ENCODE measurements at regions not wholly inside any gene's neighbourhood (a gene's known extent, or its start where the extent isn't known, plus 50 kb on each side); places are given as distances from the start of the nearest gene placed in this dataset.

DNA sequence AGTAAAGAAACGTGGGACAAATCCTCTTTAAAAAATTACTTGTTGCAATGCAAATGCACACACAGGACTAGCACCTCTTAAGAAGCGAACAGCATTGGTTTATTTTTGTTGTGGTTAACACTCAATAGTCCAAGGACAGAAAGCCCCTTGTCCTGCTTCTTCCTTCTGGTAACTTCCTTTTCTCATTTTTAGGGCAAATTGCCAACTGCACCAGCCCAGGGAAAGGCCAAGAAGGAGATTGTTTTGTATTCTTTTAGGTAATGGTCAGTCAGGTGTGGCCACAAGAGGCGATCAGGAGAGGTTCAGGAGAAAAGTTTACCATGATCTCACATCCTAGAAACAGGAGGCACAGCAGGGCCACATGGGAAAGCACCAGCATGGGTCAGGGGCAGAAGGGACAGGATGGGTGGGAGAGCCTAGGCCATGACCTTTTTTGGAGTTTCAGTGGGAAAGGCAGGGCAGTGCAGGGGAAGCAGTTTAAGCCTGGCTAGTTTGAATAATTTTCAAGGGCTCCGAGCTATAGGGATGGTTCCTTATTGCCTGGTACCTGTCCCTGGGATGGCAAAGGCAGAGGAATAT lies 73.0 kb downstream of the CHRNA1 start:
- DNase-seq (ENCODE audit: low read depth in 1 of 2, low spot score in 1 of 2): no peak

DNA sequence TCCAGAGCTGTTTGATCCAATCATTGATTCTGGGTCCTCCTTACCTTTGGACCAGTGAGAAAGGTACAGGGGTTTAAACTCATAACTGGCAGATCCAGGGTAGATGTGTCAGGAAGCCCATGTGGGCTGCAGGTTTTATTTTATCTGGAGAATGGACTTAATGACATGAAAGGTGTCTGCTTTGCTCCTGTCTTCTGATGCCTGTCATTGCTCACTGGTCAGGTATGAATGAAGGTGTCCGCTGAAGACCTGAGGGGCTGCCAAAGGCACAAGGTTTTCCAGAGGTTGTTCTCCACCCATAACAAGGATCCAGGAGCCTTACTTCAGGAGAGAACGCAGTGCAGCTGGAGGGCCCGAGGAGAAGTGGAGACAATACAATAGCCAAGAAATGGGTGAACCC lies 74.2 kb downstream of the CHRNA1 start:
- no peak overlapping the region for H3K27ac ChIP-seq

More for the DNA sequence above, 73.0 kb downstream of the CHRNA1 start:
- no peak overlapping the region for H3K27ac ChIP-seq
- TF ChIP-seq CTCF (IDR thresholded peaks at IDR 0.05; ENCODE audit: low read depth, low read length): no peak
- H3K9me3 ChIP-seq (ENCODE audit: low read depth): no peaks in the 10 kb centered on the region
- no peak overlapping the region for H3K4me3 ChIP-seq
- no peaks in the 10 kb centered on the region for H3K27me3 ChIP-seq
- no peaks in the 10 kb centered on the region for H3K4me1 ChIP-seq (ENCODE audit: low read depth)
- H3K36me3 ChIP-seq: no peaks in the 10 kb centered on the region

DNA sequence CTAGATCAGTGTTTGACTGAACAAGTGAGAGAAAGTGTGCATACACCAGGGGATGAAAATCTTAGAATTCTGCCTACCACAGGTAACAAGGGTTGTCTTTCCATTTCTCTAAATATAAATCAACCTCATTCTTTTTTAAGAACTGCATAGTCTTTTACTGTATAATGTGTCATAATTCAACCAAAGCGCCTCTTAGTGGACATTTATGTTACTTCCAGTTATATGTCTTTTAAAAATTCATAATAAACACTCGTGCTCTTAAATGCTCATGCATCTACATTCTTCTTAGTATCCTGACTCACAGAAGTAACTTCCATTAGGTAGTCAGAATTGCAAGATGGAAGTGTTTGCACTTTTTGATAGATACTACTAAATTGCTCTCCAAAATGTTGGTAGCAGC lies 76.2 kb downstream of the CHRNA1 start:
- Histone ChIP-seq H3K4me1 (ENCODE audit: low read depth) (no peaks in the 10 kb centered on the region), H3K27ac (no peak overlapping the region), H3K27me3 (no peaks in the 10 kb centered on the region), H3K4me3 (no peak overlapping the region), H3K9me3 (ENCODE audit: low read depth) (no peaks in the 10 kb centered on the region), H3K36me3 (no peaks in the 10 kb centered on the region)
- peak; percentile 53 for TF ChIP-seq CTCF (IDR thresholded peaks at IDR 0.05; ENCODE audit: low read depth, low read length)
- DNase-seq (ENCODE audit: low read depth in 1 of 2, low spot score in 1 of 2): peak in 1 of 2 donors; percentile 62

More for the DNA sequence above, 74.2 kb downstream of the CHRNA1 start:
- no peaks in the 10 kb centered on the region for H3K27me3 ChIP-seq
- H3K4me3 ChIP-seq: no peak overlapping the region
- H3K4me1 ChIP-seq (ENCODE audit: low read depth): no peaks in the 10 kb centered on the region
- H3K36me3 ChIP-seq: no peaks in the 10 kb centered on the region
- TF ChIP-seq CTCF (IDR thresholded peaks at IDR 0.05; ENCODE audit: low read depth, low read length): no peak
- DNase-seq (ENCODE audit: low read depth in 1 of 2, low spot score in 1 of 2): no peak
- no peaks in the 10 kb centered on the region for H3K9me3 ChIP-seq (ENCODE audit: low read depth)

GRCh38 chr2:174686430-174686829 lies 77.8 kb downstream of the CHRNA1 start:
- no peak for TF ChIP-seq CTCF (IDR thresholded peaks at IDR 0.05; ENCODE audit: low read depth, low read length)
- Histone ChIP-seq H3K27me3 (no peaks in the 10 kb centered on the region), H3K27ac (no peak overlapping the region), H3K4me1 (ENCODE audit: low read depth) (no peaks in the 10 kb centered on the region), H3K9me3 (ENCODE audit: low read depth) (no peaks in the 10 kb centered on the region), H3K4me3 (no peak overlapping the region), H3K36me3 (no peaks in the 10 kb centered on the region)
- DNase-seq (ENCODE audit: low read depth in 1 of 2, low spot score in 1 of 2): no peak

GRCh38 chr2:174683392-174683759 lies 80.9 kb downstream of the CHRNA1 start:
- DNase-seq (ENCODE audit: low read depth in 1 of 2, low spot score in 1 of 2): peak; percentile 20 to 68
- no peaks in the 10 kb centered on the region for H3K27me3 ChIP-seq
- H3K4me1 ChIP-seq (ENCODE audit: low read depth): no peaks in the 10 kb centered on the region
- H3K27ac ChIP-seq: no peak overlapping the region
- peak; percentile 30 for TF ChIP-seq CTCF (IDR thresholded peaks at IDR 0.05; ENCODE audit: low read depth, low read length)
- no peaks in the 10 kb centered on the region for H3K9me3 ChIP-seq (ENCODE audit: low read depth)
- H3K36me3 ChIP-seq: no peaks in the 10 kb centered on the region
- peak overlapping the region; percentile 77 for H3K4me3 ChIP-seq

Data from cardiac muscle cell (in vitro differentiated cells and primary cell).